Breast epithelium (tissue), 4 donors: ENCODE measurements at regions not wholly inside any gene's neighbourhood (a gene's known extent, or its start where the extent isn't known, plus 50 kb on each side); places are given as distances from the start of the nearest gene placed in this dataset.
"Not testable (repeated sequence)": the region's sequence is repeated elsewhere in the genome, so short reads cannot be mapped to it uniquely, and the experiment has no call there.

Experiments
- DNase-seq, 2 donors: peaks; one replicate each; pipeline ENCODE4 v3.0.0-alpha.2; 2019; ENCODE audit warnings: low spot score in 2 of 2
- H3K27ac ChIP-seq, 2 donors: fragments of 200-600 bp; sonication (generic) in 1 of 2; one replicate each; pipeline ENCODE4 v1.5.1; 2016 to 2019; ENCODE audit warnings: mild to moderate bottlenecking in 1 of 2
- H3K27me3 ChIP-seq, 2 donors: fragments of 200-600 bp; sonication (generic) in 1 of 2; one replicate each; pipeline versions ENCODE4 v1.5.1 to v1.6.0; 2017 to 2019; ENCODE audit warnings: control low read depth in 1 of 2, mild to moderate bottlenecking in 1 of 2
- H3K36me3 ChIP-seq: fragments of 200-600 bp; one replicate; pipeline ENCODE4 v1.5.1; 2019
- H3K4me1 ChIP-seq, 2 donors: fragments of 200-600 bp; sonication (generic); one replicate each; pipeline ENCODE4 v1.5.1; 2016 to 2019; ENCODE audit warnings: control low read depth in 1 of 2
- H3K4me3 ChIP-seq, 3 donors: fragments of 200-600 bp; sonication (generic); 1 replicate in 2 of 3; 2 replicates in 1 of 3; pipeline ENCODE4 v1.5.1; 2016 to 2019; ENCODE audit warnings: mild to moderate bottlenecking in 3 of 3, moderate library complexity in 2 of 3
- H3K9me3 ChIP-seq, 2 donors: fragments of 200-600 bp; sonication (generic) in 1 of 2; one replicate each; pipeline ENCODE4 v1.5.1; 2016 to 2019; ENCODE audit warnings: control low read depth in 1 of 2
- POLR2A ChIP-seq: fragments of 450-650 bp; IDR thresholded peaks from one replicate; pipeline ENCODE4 v1.6.1; 2016; ENCODE audit warnings: antibody characterized with exemption, mild to moderate bottlenecking, moderate library complexity
- POLR2AphosphoS5 ChIP-seq, 3 donors: sonication (generic); formaldehyde crosslinking; IDR thresholded peaks; one replicate each; pipeline ENCODE4 v1.6.1; 2017; ENCODE audit warnings: antibody characterized with exemption in 3 of 3
- intact Hi-C: fragments of 100-400 bp; cut with DNase I; formaldehyde crosslinking; loops from one replicate; pipeline ENCODE4 v1.15.1; 2023; ENCODE audit warnings: low total_unique reads
- TF ChIP-seq, protein P1 (sequence below), 3 donors: fragments of 450-650 bp; IDR thresholded peaks; one replicate each; pipeline ENCODE4 v1.5.1; 2016 to 2017; ENCODE audit warnings: antibody characterized with exemption in 3 of 3, mild to moderate bottlenecking in 3 of 3, moderate library complexity in 3 of 3

DNA sequence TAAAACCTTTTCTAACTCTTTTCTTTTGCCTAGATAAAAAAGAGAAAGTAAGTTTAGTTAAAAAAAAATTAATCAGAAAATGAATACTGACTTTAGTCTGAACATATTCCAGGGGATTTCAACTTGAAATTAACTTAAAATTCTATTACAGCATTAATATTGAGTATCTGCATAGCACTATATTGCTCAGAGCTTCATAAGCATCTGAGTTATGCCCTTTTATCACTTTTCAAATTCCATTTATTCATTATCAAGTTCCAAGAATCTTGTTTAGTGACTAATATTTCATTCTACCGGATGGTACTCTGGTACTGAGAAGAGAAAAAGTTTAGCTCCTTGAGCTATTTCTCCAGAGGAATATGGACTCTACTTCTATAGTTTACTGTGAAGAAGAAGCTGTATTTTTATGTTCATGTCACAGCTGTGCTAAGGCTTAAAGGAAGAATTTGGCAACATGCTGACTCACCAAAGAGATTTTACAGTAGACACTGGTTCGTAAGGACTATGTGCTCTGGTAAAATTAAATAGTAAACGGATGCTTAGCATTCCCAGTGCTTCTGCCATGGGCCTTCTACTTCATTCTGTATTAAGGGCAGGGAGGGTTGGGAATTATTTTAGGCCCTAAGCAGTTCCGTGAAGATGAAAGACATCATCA lies 285.2 kb upstream of the SEMA6A start:
- TF ChIP-seq POLR2AphosphoS5 (IDR thresholded peaks at IDR 0.05) (no peak), POLR2A (no peak)
- TF ChIP-seq, protein P1, sequence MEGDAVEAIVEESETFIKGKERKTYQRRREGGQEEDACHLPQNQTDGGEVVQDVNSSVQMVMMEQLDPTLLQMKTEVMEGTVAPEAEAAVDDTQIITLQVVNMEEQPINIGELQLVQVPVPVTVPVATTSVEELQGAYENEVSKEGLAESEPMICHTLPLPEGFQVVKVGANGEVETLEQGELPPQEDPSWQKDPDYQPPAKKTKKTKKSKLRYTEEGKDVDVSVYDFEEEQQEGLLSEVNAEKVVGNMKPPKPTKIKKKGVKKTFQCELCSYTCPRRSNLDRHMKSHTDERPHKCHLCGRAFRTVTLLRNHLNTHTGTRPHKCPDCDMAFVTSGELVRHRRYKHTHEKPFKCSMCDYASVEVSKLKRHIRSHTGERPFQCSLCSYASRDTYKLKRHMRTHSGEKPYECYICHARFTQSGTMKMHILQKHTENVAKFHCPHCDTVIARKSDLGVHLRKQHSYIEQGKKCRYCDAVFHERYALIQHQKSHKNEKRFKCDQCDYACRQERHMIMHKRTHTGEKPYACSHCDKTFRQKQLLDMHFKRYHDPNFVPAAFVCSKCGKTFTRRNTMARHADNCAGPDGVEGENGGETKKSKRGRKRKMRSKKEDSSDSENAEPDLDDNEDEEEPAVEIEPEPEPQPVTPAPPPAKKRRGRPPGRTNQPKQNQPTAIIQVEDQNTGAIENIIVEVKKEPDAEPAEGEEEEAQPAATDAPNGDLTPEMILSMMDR (IDR thresholded peaks at IDR 0.05), result no peak
- Histone ChIP-seq H3K36me3 (no peaks in the 10 kb centered on the region), H3K4me3 (no peak overlapping the region), H3K27ac (no peak overlapping the region), H3K27me3 (no peaks in the 10 kb centered on the region), H3K4me1 (no peaks in the 10 kb centered on the region), H3K9me3 (no peaks in the 10 kb centered on the region)
- DNase-seq, result no peak
- intact Hi-C loops, result no loop called here

DNA sequence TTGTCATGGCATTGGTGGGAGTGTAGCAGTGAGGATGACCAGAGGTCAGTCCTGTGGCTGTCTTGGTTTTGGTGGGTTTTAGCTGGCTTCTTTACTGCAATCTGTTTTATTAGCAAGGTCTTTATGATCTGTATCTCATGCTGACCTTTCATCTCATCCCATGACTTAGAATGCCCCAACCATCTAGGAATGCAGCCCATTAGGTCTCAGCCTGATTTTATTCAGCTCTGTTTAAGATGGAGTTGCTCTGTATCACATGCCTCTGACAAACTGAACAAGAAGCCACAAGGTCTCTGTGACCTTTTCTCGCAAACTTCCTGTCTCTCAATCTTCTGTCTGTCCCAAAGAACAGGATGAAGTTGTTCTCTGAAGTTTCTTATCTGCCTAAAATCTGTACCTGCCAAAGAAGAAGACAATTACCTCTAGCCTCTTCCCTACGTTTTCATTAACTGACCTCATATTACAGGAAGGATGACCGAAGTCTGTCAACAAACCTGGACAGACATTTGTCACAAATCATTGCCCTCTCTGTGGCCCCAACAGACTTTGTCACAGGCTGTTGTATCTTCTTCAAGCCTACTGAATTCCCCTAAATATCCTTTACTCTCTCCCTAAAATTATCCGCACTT lies 284.2 kb upstream of the SEMA6A start:
- no peak for DNase-seq
- Histone ChIP-seq H3K9me3 (no peaks in the 10 kb centered on the region), H3K27ac (peak overlapping the region in 1 of 2 donors; percentile 9), H3K36me3 (no peaks in the 10 kb centered on the region), H3K4me1 (no peaks in the 10 kb centered on the region), H3K4me3 (no peak overlapping the region), H3K27me3 (no peaks in the 10 kb centered on the region)
- intact Hi-C loops, result no loop called here
- TF ChIP-seq POLR2A (no peak), POLR2AphosphoS5 (IDR thresholded peaks at IDR 0.05) (no peak)
- TF ChIP-seq, protein P1 (IDR thresholded peaks at IDR 0.05), result no peak

DNA sequence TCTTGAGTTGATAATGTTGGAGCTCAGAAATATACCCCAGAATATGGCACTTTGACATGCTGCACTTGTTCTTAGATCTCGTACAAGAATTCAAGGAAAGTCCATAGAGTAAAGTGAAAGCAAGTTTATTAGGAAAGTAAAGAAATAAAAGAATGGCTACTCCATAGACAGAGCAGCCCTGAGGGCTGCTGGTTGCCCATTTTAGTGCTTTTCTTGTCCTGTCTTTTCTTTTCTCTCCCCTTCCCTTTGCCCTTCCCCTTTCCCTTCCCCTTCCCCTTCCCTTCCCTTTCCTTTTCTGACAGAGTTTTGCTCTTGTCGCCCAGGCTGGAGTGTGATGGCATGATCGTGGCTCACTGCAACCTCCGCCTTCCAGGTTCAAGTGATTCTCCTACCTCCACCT lies 283.4 kb upstream of the SEMA6A start:
- intact Hi-C loops, H3K27me3 ChIP-seq, H3K9me3 ChIP-seq, H3K27ac ChIP-seq, DNase-seq, H3K4me1 ChIP-seq, H3K36me3 ChIP-seq, H3K4me3 ChIP-seq: not testable (repeated sequence)

DNA sequence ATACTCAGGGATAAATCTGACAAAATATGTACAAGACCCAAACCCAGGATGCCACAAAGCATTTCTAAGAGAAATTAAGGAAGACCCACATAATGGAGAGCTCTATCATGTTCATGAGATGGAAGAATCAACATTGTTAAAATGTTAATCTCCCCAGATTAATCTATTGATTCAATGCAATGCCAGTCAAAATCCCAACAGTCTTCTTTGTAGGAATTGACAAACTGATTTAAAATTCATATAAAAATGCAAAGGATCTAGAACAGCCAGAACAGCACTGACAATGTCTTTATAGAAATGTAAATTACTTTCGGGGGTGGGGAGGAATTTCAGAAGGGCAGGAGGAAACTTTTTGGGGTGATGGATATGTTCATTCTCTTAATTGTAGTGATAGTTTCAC lies 281.6 kb upstream of the SEMA6A start:
- intact Hi-C loops, result no loop called here
- Histone ChIP-seq H3K36me3 (no peaks in the 10 kb centered on the region), H3K4me1 (no peaks in the 10 kb centered on the region), H3K4me3 (no peak overlapping the region), H3K27me3 (no peaks in the 10 kb centered on the region), H3K27ac (no peak overlapping the region), H3K9me3 (no peaks in the 10 kb centered on the region)
- no peak for TF ChIP-seq POLR2A
- TF ChIP-seq, protein P1 (IDR thresholded peaks at IDR 0.05), result no peak
- TF ChIP-seq POLR2AphosphoS5 (IDR thresholded peaks at IDR 0.05), result no peak
- no peak for DNase-seq

DNA sequence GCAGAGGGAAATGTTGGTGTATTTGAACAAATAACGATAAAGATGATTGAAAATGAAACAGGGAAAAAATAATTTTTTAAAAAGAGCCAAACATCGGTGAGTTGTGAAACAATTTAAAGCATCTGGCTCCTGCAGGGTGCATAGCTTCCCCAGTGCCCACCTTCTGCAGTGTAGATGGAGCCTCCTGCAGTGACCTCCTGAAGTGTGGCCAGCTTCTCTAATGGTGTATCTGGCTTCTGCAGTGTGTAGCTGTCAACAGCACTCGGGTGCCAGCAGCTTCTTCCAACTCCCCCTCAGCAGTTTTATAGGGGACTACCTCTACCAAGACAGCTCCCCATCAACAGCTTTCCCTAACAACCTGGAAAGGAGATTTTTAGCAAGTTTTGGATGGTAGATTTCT lies 279.4 kb upstream of the SEMA6A start:
- H3K4me1 ChIP-seq, result no peaks in the 10 kb centered on the region
- DNase-seq, result no peak
- TF ChIP-seq, protein P1 (IDR thresholded peaks at IDR 0.05), result no peak
- TF ChIP-seq POLR2AphosphoS5 (IDR thresholded peaks at IDR 0.05), result no peak
- TF ChIP-seq POLR2A, result no peak
- no peaks in the 10 kb centered on the region for H3K9me3 ChIP-seq
- no peaks in the 10 kb centered on the region for H3K36me3 ChIP-seq
- intact Hi-C loops, result no loop called here
- no peak overlapping the region for H3K27ac ChIP-seq
- no peaks in the 10 kb centered on the region for H3K27me3 ChIP-seq
- no peak overlapping the region for H3K4me3 ChIP-seq
